ENCODE measurements at regions not wholly inside any gene's neighbourhood (a gene's known extent, or its start where the extent isn't known, plus 50 kb on each side); places are given as distances from the start of the nearest gene placed in this dataset.

DNA sequence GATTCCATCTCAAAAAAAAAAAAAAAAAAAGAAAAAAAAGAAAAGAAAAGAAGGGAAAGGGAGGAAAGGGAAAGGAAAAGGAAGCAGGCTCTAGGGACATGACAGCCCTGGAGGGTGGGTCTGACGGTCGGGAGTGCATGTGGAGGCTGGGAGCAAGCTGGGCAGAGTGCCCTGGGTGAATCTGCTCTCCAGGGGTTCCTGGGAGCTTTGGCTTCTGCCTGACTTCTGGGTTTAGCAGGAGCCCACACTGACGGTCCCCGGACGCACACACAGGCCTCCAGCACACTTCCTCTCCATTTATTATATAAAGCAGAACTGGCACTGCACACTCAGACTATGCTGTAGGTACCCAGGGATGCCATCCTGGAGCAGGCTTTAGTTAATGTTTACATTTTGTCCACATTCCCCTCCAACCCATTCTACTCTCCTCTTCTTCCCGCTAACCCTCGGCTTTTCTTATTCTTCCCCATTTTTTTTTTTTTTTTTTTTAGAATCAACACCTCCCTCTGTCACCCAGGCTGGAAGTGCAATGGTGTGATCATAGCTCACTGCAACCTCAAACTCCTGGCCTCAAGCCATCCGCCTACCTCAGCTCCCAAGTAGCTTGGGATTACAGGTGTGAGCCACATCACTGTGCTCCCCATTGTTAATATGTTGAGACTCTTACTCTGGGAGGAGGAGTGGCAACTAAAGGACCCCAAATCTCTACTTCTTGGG lies 151.1 kb upstream of the SLC1A4 start:
- Histone ChIP-seq H3K27ac (ENCODE audit: low read length) (no peak overlapping the region), H3K9me3 (ENCODE audit: control insufficient read depth, insufficient read depth, low read length) (no peaks in the 10 kb centered on the region), H3K4me1 (ENCODE audit: control insufficient read depth, insufficient read depth, low read length) (peaks cover 5% of the 10 kb centered on the region), H3K4me3 (ENCODE audit: low read length) (no peak overlapping the region), H3K36me3 (ENCODE audit: control insufficient read depth, insufficient read depth, low read length) (no peaks in the 10 kb centered on the region), H3K27me3 (ENCODE audit: control insufficient read depth, insufficient read depth, low read length) (no peaks in the 10 kb centered on the region)
- ATAC-seq (peak in 1 of 3 donors; percentile 69), DNase-seq (no peak)
- Mint-ChIP-seq H3K27ac (no peak overlapping the region), H3K27me3 (ENCODE audit: low read depth in 2 of 2) (peaks cover 7 to 12% of the 10 kb centered on the region in 2 donors), H3K36me3 (no peaks in the 10 kb centered on the region), H3K4me3 (no peak overlapping the region), H3K9me3 (no peaks in the 10 kb centered on the region), H3K4me1 (peaks cover 0 to 7% of the 10 kb centered on the region in 2 donors)
- intact Hi-C loops (cut with micrococcal nuclease) = no loop called here
- TF ChIP-seq, protein P1, sequence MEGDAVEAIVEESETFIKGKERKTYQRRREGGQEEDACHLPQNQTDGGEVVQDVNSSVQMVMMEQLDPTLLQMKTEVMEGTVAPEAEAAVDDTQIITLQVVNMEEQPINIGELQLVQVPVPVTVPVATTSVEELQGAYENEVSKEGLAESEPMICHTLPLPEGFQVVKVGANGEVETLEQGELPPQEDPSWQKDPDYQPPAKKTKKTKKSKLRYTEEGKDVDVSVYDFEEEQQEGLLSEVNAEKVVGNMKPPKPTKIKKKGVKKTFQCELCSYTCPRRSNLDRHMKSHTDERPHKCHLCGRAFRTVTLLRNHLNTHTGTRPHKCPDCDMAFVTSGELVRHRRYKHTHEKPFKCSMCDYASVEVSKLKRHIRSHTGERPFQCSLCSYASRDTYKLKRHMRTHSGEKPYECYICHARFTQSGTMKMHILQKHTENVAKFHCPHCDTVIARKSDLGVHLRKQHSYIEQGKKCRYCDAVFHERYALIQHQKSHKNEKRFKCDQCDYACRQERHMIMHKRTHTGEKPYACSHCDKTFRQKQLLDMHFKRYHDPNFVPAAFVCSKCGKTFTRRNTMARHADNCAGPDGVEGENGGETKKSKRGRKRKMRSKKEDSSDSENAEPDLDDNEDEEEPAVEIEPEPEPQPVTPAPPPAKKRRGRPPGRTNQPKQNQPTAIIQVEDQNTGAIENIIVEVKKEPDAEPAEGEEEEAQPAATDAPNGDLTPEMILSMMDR (IDR thresholded peaks at IDR 0.05) = no peak
- WGBS (ENCODE audit: insufficient coverage) = 50% methylated on average over 8 of the region's 8 CpGs

DNA sequence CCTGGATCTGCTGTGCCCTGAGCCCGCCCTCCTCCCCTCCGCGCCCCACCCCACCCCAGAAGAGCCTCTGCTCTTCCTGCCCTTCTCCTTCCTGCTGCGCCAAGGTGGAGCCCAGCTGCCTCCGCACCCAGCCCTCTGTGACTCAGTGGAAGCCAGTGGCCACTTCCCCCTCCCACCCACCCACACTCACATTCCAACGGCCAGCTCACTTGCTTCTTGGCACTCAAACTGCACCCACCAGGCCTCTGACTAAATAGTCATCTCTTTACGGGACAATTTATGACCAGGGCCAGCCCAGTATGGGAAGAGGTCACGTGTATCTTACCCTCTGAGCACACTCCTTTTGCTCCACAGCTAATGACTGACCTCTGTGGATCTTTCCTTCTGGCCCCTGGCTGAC lies 150.4 kb upstream of the SLC1A4 start:
- H3K4me3 ChIP-seq (ENCODE audit: low read length) = no peak overlapping the region
- WGBS (ENCODE audit: insufficient coverage) = 73% methylated on average over 7 of the region's 8 CpGs
- H3K27ac Mint-ChIP-seq = no peak overlapping the region

DNA sequence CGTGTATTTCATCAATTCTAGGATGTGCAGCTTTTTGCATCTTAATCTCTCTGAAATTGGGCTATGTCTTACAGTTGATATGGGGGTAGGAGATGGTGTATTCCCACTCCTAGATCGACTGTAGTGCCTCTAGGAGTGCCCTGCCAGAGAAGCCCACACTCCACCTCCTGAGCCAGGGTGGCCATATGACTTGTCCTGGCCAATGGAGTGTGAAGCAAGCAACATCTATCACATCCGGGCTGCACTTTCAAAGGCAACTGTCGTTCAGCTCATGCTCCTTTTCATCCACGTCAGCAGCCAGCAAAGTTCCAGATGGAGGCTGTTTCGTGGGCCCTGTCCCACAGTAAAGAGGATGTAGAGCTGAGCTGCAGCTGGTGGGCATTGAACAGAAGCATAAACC lies 149.4 kb upstream of the SLC1A4 start:
- H3K4me3 Mint-ChIP-seq = no peak overlapping the region
- Histone ChIP-seq H3K27ac (ENCODE audit: low read length) (peak overlapping the region; percentile 40), H3K4me1 (ENCODE audit: control insufficient read depth, insufficient read depth, low read length) (peaks cover 5% of the 10 kb centered on the region), H3K36me3 (ENCODE audit: control insufficient read depth, insufficient read depth, low read length) (no peaks in the 10 kb centered on the region), H3K4me3 (ENCODE audit: low read length) (no peak overlapping the region), H3K9me3 (ENCODE audit: control insufficient read depth, insufficient read depth, low read length) (no peaks in the 10 kb centered on the region), H3K27me3 (ENCODE audit: control insufficient read depth, insufficient read depth, low read length) (no peaks in the 10 kb centered on the region)
- ATAC-seq (peak in 2 of 3 donors; percentile 27 to 46), DNase-seq (peak in 1 of 2 donors; percentile 49)
- no peaks in the 10 kb centered on the region for H3K36me3 Mint-ChIP-seq
- H3K27ac Mint-ChIP-seq = no peak overlapping the region
- TF ChIP-seq, protein P1 (IDR thresholded peaks at IDR 0.05) = no peak
- no peaks in the 10 kb centered on the region for H3K9me3 Mint-ChIP-seq
- H3K27me3 Mint-ChIP-seq (ENCODE audit: low read depth in 2 of 2) = no peaks in the 10 kb centered on the region
- intact Hi-C loops (cut with micrococcal nuclease) = no loop called here
- H3K4me1 Mint-ChIP-seq = peaks cover 0 to 7% of the 10 kb centered on the region in 2 donors
- 65% methylated on average over 6 of the region's 6 CpGs for WGBS (ENCODE audit: insufficient coverage)

More for the DNA sequence above, 150.4 kb upstream of the SLC1A4 start:
- H3K4me3 Mint-ChIP-seq = no peak overlapping the region
- peaks cover 0 to 7% of the 10 kb centered on the region in 2 donors for H3K4me1 Mint-ChIP-seq
- intact Hi-C loops (cut with micrococcal nuclease) = no loop called here
- H3K36me3 Mint-ChIP-seq = no peaks in the 10 kb centered on the region
- Histone ChIP-seq H3K27me3 (ENCODE audit: control insufficient read depth, insufficient read depth, low read length) (no peaks in the 10 kb centered on the region), H3K9me3 (ENCODE audit: control insufficient read depth, insufficient read depth, low read length) (no peaks in the 10 kb centered on the region), H3K4me1 (ENCODE audit: control insufficient read depth, insufficient read depth, low read length) (peaks cover 5% of the 10 kb centered on the region), H3K27ac (ENCODE audit: low read length) (no peak overlapping the region), H3K36me3 (ENCODE audit: control insufficient read depth, insufficient read depth, low read length) (no peaks in the 10 kb centered on the region)
- ATAC-seq (no peak), DNase-seq (no peak)
- H3K9me3 Mint-ChIP-seq = no peaks in the 10 kb centered on the region
- TF ChIP-seq, protein P1 (IDR thresholded peaks at IDR 0.05) = no peak
- H3K27me3 Mint-ChIP-seq (ENCODE audit: low read depth in 2 of 2) = peaks cover 0 to 5% of the 10 kb centered on the region in 2 donors

DNA sequence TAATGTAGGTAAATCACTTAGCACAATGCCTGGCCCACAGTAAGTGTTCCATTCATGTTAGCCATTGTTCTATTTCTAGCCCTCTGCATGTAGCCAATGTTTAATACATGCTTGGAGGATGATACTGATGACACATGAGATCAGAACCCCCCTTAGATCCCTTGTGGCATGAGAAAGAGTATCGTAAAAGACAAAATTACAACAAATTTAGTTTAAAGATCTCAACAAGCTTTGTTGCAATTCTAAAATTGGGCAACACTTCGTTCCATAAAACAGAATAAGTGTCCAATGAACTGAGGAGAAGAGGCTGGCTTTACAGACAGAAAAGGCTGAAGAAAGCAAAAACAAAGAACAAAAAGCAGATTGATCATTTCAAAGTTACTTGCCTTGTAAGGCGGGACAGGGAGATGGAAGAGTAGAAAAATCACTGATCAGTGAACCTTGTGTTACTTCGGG lies 148.7 kb upstream of the SLC1A4 start:
- WGBS (ENCODE audit: insufficient coverage) = 86% methylated on average over 4 of the region's 4 CpGs
- Mint-ChIP-seq H3K27ac (no peak overlapping the region), H3K4me3 (no peak overlapping the region), H3K9me3 (no peaks in the 10 kb centered on the region), H3K4me1 (peaks cover 0 to 7% of the 10 kb centered on the region in 2 donors), H3K36me3 (no peaks in the 10 kb centered on the region), H3K27me3 (ENCODE audit: low read depth in 2 of 2) (no peaks in the 10 kb centered on the region)
- peak overlapping the region; percentile 57 for H3K27ac ChIP-seq (ENCODE audit: low read length)
- no peak overlapping the region for H3K4me3 ChIP-seq (ENCODE audit: low read length)
- ATAC-seq (no peak), DNase-seq (no peak)
- H3K36me3 ChIP-seq (ENCODE audit: control insufficient read depth, insufficient read depth, low read length) = no peaks in the 10 kb centered on the region
- intact Hi-C loops (cut with micrococcal nuclease) = no loop called here
- no peaks in the 10 kb centered on the region for H3K9me3 ChIP-seq (ENCODE audit: control insufficient read depth, insufficient read depth, low read length)
- TF ChIP-seq, protein P1 (IDR thresholded peaks at IDR 0.05) = no peak
- peaks cover 5% of the 10 kb centered on the region for H3K4me1 ChIP-seq (ENCODE audit: control insufficient read depth, insufficient read depth, low read length)
- no peaks in the 10 kb centered on the region for H3K27me3 ChIP-seq (ENCODE audit: control insufficient read depth, insufficient read depth, low read length)

Measured in natural killer cell (primary cell).